H9 (cell line): ENCODE measurements at regions not wholly inside any gene's neighbourhood (a gene's known extent, or its start where the extent isn't known, plus 50 kb on each side); places are given as distances from the start of the nearest gene placed in this dataset.

Experiments used
- DNase-seq: peaks from one replicate; pipeline ENCODE4 v3.0.0-alpha.2; 2017
- H2AFZ ChIP-seq: one replicate; pipeline ENCODE4 v1.6.1; 2013; ENCODE audit warnings: mild to moderate bottlenecking, low read length, control low read depth, moderate library complexity
- H2AK5ac ChIP-seq: 2 replicates; pipeline ENCODE4 v1.6.1; 2013; ENCODE audit warnings: low read length, control low read depth, mixed read lengths; ENCODE audit not compliant: insufficient read length
- H2BK120ac ChIP-seq: one replicate; pipeline ENCODE4 v1.6.1; 2013; ENCODE audit warnings: low read depth, mild to moderate bottlenecking, low read length, control low read depth, inconsistent platforms; ENCODE audit not compliant: poor library complexity, severe bottlenecking
- H2BK12ac ChIP-seq: 2 replicates; pipeline ENCODE4 v1.6.1; 2013; ENCODE audit warnings: low read length, control low read depth, mixed read lengths, low read depth; ENCODE audit not compliant: insufficient read length
- H2BK15ac ChIP-seq: 2 replicates; pipeline ENCODE4 v1.6.1; 2013; ENCODE audit warnings: low read depth, low read length, control low read depth
- H2BK20ac ChIP-seq: one replicate; pipeline ENCODE4 v1.6.1; 2013; ENCODE audit warnings: low read depth, mild to moderate bottlenecking, low read length, control low read depth, inconsistent platforms; ENCODE audit not compliant: poor library complexity, severe bottlenecking
- H2BK5ac ChIP-seq: 2 replicates; pipeline ENCODE4 v1.6.1; 2013; ENCODE audit warnings: low read length, control low read depth, mixed read lengths; ENCODE audit not compliant: insufficient read length
- H3K14ac ChIP-seq: 2 replicates; pipeline ENCODE4 v1.6.1; 2013; ENCODE audit warnings: low read length, control low read depth; ENCODE audit not compliant: insufficient read depth
- H3K18ac ChIP-seq: 2 replicates; pipeline ENCODE4 v1.6.1; 2013; ENCODE audit warnings: low read depth, mild to moderate bottlenecking, mixed read lengths, low read length, control low read depth; ENCODE audit not compliant: insufficient read length
- H3K23ac ChIP-seq: 2 replicates; pipeline ENCODE4 v1.6.1; 2013; ENCODE audit warnings: low read length, control low read depth, mixed read lengths, low read depth; ENCODE audit not compliant: insufficient read length
- H3K23me2 ChIP-seq: 2 replicates; pipeline ENCODE4 v1.6.1; 2013; ENCODE audit warnings: low read depth, mild to moderate bottlenecking, mixed read lengths, low read length, control low read depth; ENCODE audit not compliant: insufficient read length, poor library complexity, severe bottlenecking
- H3K27ac ChIP-seq: 2 replicates; pipeline ENCODE4 v1.5.1; 2013; ENCODE audit warnings: low read length, control low read depth, mixed read lengths, low read depth; ENCODE audit not compliant: insufficient read length
- H3K27me3 ChIP-seq: 2 replicates; pipeline ENCODE4 v1.6.1; 2013; ENCODE audit warnings: low read length, control low read depth, inconsistent platforms; ENCODE audit not compliant: insufficient read depth
- H3K4ac ChIP-seq: 2 replicates; pipeline ENCODE4 v1.6.1; 2013; ENCODE audit warnings: low read depth, mild to moderate bottlenecking, control low read depth, inconsistent platforms, low read length, moderate library complexity
- H3K4me1 ChIP-seq: 2 replicates; pipeline ENCODE4 v1.6.1; 2013; ENCODE audit warnings: low read length, control low read depth, inconsistent platforms; ENCODE audit not compliant: insufficient read depth
- H3K4me2 ChIP-seq: 2 replicates; pipeline ENCODE4 v1.6.1; 2013; ENCODE audit warnings: low read length, control low read depth, mixed read lengths; ENCODE audit not compliant: insufficient read length, insufficient read depth
- H3K56ac ChIP-seq: 2 replicates; pipeline ENCODE4 v1.6.1; 2013; ENCODE audit warnings: low read depth, mild to moderate bottlenecking, mixed read lengths, low read length, control low read depth; ENCODE audit not compliant: insufficient read length
- H3K79me1 ChIP-seq: 2 replicates; pipeline ENCODE4 v1.6.1; 2013; ENCODE audit warnings: low read depth, mild to moderate bottlenecking, moderate library complexity, low read length, control low read depth, inconsistent platforms; ENCODE audit not compliant: insufficient read depth, poor library complexity, severe bottlenecking
- H3K79me2 ChIP-seq: 2 replicates; pipeline ENCODE4 v1.6.1; 2013; ENCODE audit warnings: low read length, control low read depth, inconsistent platforms; ENCODE audit not compliant: insufficient read depth
- H3K9ac ChIP-seq: 2 replicates; pipeline ENCODE4 v1.6.1; 2013; ENCODE audit warnings: low read length, control low read depth, mixed read lengths; ENCODE audit not compliant: insufficient read length; ENCODE audit errors: extremely low read depth
- H3K9me3 ChIP-seq: one replicate; pipeline ENCODE4 v1.6.1; 2013; ENCODE audit warnings: low read depth, low read length, inconsistent platforms; ENCODE audit not compliant: control insufficient read depth
- H3T11ph ChIP-seq: one replicate; pipeline ENCODE4 v1.6.1; 2013; ENCODE audit warnings: mild to moderate bottlenecking, low read length, control low read depth, inconsistent platforms
- H4K20me1 ChIP-seq: one replicate; pipeline ENCODE4 v1.6.1; 2013; ENCODE audit not compliant: control insufficient read depth, insufficient read length, insufficient read depth
- H4K5ac ChIP-seq: 2 replicates; pipeline ENCODE4 v1.6.1; 2013; ENCODE audit warnings: low read depth, mild to moderate bottlenecking, mixed read lengths, low read length, control low read depth; ENCODE audit not compliant: insufficient read length
- H4K8ac ChIP-seq: replicated peaks from 2 replicates; pipeline ENCODE4 v1.6.1; 2013; ENCODE audit warnings: low read length, control low read depth, mixed read lengths, low read depth; ENCODE audit not compliant: insufficient read length
- H4K91ac ChIP-seq: 2 replicates; pipeline ENCODE4 v1.6.1; 2013; ENCODE audit warnings: low read depth, mild to moderate bottlenecking, moderate library complexity, mixed read lengths, low read length, control low read depth; ENCODE audit not compliant: insufficient read length
- H3K27ac Mint-ChIP-seq, 3 experiments: 2 replicates in 2 of 3; 3 replicates in 1 of 3; pipeline ENCODE4 v1.8.0; 2020 to 2021; ENCODE audit warnings: mixed read lengths in 3 of 3, mild to moderate bottlenecking in 1 of 3, moderate library complexity in 1 of 3
- H3K27me3 Mint-ChIP-seq: 2 replicates; pipeline ENCODE4 v1.8.0; 2021; ENCODE audit warnings: low read depth, mild to moderate bottlenecking, moderate library complexity, mixed read lengths
- H3K36me3 Mint-ChIP-seq, 3 experiments: 2 replicates in 2 of 3; 3 replicates in 1 of 3; pipeline ENCODE4 v1.8.0; 2020 to 2021; ENCODE audit warnings: low read depth in 3 of 3, mixed read lengths in 3 of 3; ENCODE audit not compliant: insufficient read depth in 1 of 3
- H3K4me1 Mint-ChIP-seq, 2 experiments: 2 replicates each; pipeline ENCODE4 v1.8.0; 2020; ENCODE audit warnings: mixed read lengths in 2 of 2
- H3K4me3 Mint-ChIP-seq, 2 experiments: 2 replicates in 1 of 2; 3 replicates in 1 of 2; pipeline ENCODE4 v1.8.0; 2020 to 2021; ENCODE audit warnings: mild to moderate bottlenecking in 2 of 2, mixed read lengths in 2 of 2, moderate library complexity in 1 of 2
- H3K9me3 Mint-ChIP-seq, 2 experiments: 2 replicates in 1 of 2; 3 replicates in 1 of 2; pipeline ENCODE4 v1.8.0; 2020; ENCODE audit warnings: mild to moderate bottlenecking in 2 of 2, mixed read lengths in 2 of 2, moderate library complexity in 1 of 2
- CTCF ChIP-seq: fragments of 200-600 bp; sonication (generic); conservative IDR thresholded peaks from 3 replicates; pipeline ENCODE4 v1.8.0; 2021; ENCODE audit warnings: antibody characterized with exemption, mild to moderate bottlenecking
- WGBS: extraction: QIAGEN DNeasy Blood & Tissue Kit; methylation state at CpG from one replicate; pipeline ENCODE4 v1.1.7; 2013; ENCODE audit warnings: missing lambda C conversion rate, low lambda C conversion rate, mixed read lengths; ENCODE audit not compliant: insufficient read length; ENCODE audit errors: extremely low coverage; 5-methylcytosine and 5-hydroxymethylcytosine counted together

GRCh38 chr5:86679949-86680348 lies 62.2 kb downstream of the COX7C start:
- Mint-ChIP-seq H3K36me3 (no peaks in the 10 kb centered on the region), H3K4me3 (no peak overlapping the region), H3K27me3 (no peaks in the 10 kb centered on the region), H3K27ac (no peak overlapping the region), H3K4me1 (peaks cover 5% of the 10 kb centered on the region in 2 experiments; a peak in 3 of 4 replicates), H3K9me3 (no peaks in the 10 kb centered on the region)
- no peak overlapping the region for H4K91ac ChIP-seq
- H3K23ac ChIP-seq: no peak overlapping the region
- H3K9me3 ChIP-seq: no peaks in the 10 kb centered on the region
- no peak overlapping the region for H2AK5ac ChIP-seq
- no peak overlapping the region for H3K18ac ChIP-seq
- H3K79me1 ChIP-seq: no peaks in the 10 kb centered on the region
- no CpG with 5 or more reads among the region's 2 CpGs for WGBS
- no peaks in the 10 kb centered on the region for H3K4me1 ChIP-seq
- no peak overlapping the region for H3K4me2 ChIP-seq
- H4K20me1 ChIP-seq: no peaks in the 10 kb centered on the region
- H3K56ac ChIP-seq: no peak overlapping the region
- no peaks in the 10 kb centered on the region for H3K79me2 ChIP-seq
- no peak overlapping the region for H4K8ac ChIP-seq
- H2BK5ac ChIP-seq: no peak overlapping the region
- no peak overlapping the region for H2BK15ac ChIP-seq
- H3K27ac ChIP-seq: no peak overlapping the region
- no peak for TF ChIP-seq CTCF
- H2BK120ac ChIP-seq: no peak overlapping the region
- H3K14ac ChIP-seq: no peak overlapping the region
- H3K27me3 ChIP-seq: no peaks in the 10 kb centered on the region
- H3K9ac ChIP-seq: no peak overlapping the region
- DNase-seq: no peak
- no peaks in the 10 kb centered on the region for H3K23me2 ChIP-seq
- H2AFZ ChIP-seq: no peak overlapping the region
- H2BK12ac ChIP-seq: no peak overlapping the region
- H2BK20ac ChIP-seq: no peak overlapping the region
- no peak overlapping the region for H4K5ac ChIP-seq
- H3K4ac ChIP-seq: no peak overlapping the region
- no peak overlapping the region for H3T11ph ChIP-seq
